Activated B cell treated with CpG ODN at 0.5 μM for 24 hours (primary cell): ENCODE measurements at regions not wholly inside any gene's neighbourhood (a gene's known extent, or its start where the extent isn't known, plus 50 kb on each side); places are given as distances from the start of the nearest gene placed in this dataset.
A peak's percentile ranks its signal among the peaks of the same experiment; 100 is the strongest.

Source experiments
- ATAC-seq: fragments of 200-7000 bp; cut with Tn5 transposase; one replicate; pipeline ENCODE4 v1.10.0; 2021; ENCODE audit warnings: low read depth, mild to moderate bottlenecking, moderate library complexity
- CTCF ChIA-PET: fragments of 350-600 bp; sonication (Branson Sonifier 250); formaldehyde crosslinking; loops from one replicate; lab custom pipeline; 2021; ENCODE audit warnings: antibody characterized with exemption; lab: Charles Lee
- POLR2A ChIA-PET: fragments of 350-600 bp; sonication (Branson Sonifier 250); formaldehyde crosslinking; loops from one replicate; lab custom pipeline; 2021; ENCODE audit warnings: antibody characterized with exemption; lab: Charles Lee
- DNase-seq: peaks from one replicate; pipeline ENCODE4 v3.0.0; 2022
- H3K27ac Mint-ChIP-seq: one replicate; pipeline ENCODE4 v1.8.0; 2020; ENCODE audit warnings: mixed read lengths
- H3K27me3 Mint-ChIP-seq: one replicate; pipeline ENCODE4 v1.8.0; 2021; ENCODE audit warnings: mixed read lengths
- H3K36me3 Mint-ChIP-seq: one replicate; pipeline ENCODE4 v1.8.0; 2021; ENCODE audit warnings: low read depth, mixed read lengths
- H3K4me1 Mint-ChIP-seq: one replicate; pipeline ENCODE4 v1.8.0; 2021; ENCODE audit warnings: mixed read lengths
- H3K4me3 Mint-ChIP-seq: one replicate; pipeline ENCODE4 v1.8.0; 2020; ENCODE audit warnings: mild to moderate bottlenecking, mixed read lengths
- H3K9me3 Mint-ChIP-seq: one replicate; pipeline ENCODE4 v1.8.0; 2020; ENCODE audit warnings: mixed read lengths
- intact Hi-C: fragments of 100-400 bp; cut with micrococcal nuclease; formaldehyde crosslinking; loops from one replicate; pipeline ENCODE4 v1.15.1; 2024
- TF ChIP-seq, protein P1 (sequence below): fragments of 200-600 bp; IDR thresholded peaks from one replicate; pipeline ENCODE4 v1.8.0; 2022; ENCODE audit warnings: antibody characterized with exemption, mild to moderate bottlenecking

GRCh38 chr1:209240351-209240750 lies 343.2 kb upstream of the CAMK1G start:
- no peak overlapping the region for H3K4me3 Mint-ChIP-seq
- no peaks in the 10 kb centered on the region for H3K27me3 Mint-ChIP-seq
- no peaks in the 10 kb centered on the region for H3K36me3 Mint-ChIP-seq
- TF ChIP-seq, protein P1, sequence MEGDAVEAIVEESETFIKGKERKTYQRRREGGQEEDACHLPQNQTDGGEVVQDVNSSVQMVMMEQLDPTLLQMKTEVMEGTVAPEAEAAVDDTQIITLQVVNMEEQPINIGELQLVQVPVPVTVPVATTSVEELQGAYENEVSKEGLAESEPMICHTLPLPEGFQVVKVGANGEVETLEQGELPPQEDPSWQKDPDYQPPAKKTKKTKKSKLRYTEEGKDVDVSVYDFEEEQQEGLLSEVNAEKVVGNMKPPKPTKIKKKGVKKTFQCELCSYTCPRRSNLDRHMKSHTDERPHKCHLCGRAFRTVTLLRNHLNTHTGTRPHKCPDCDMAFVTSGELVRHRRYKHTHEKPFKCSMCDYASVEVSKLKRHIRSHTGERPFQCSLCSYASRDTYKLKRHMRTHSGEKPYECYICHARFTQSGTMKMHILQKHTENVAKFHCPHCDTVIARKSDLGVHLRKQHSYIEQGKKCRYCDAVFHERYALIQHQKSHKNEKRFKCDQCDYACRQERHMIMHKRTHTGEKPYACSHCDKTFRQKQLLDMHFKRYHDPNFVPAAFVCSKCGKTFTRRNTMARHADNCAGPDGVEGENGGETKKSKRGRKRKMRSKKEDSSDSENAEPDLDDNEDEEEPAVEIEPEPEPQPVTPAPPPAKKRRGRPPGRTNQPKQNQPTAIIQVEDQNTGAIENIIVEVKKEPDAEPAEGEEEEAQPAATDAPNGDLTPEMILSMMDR: no peak
- H3K9me3 Mint-ChIP-seq: no peaks in the 10 kb centered on the region
- intact Hi-C loops: no loop called here
- ChIA-PET POLR2A (no interaction called here), CTCF (interaction anchor here (1.8 kb wide), 1 partner anchor 8 kb away, joined by 9 read pairs; no protein-coding TSS in a partner anchor)
- H3K27ac Mint-ChIP-seq: no peak overlapping the region
- no peak for DNase-seq
- ATAC-seq: no peak
- H3K4me1 Mint-ChIP-seq: no peaks in the 10 kb centered on the region

GRCh38 chr1:209241487-209241886 lies 342.0 kb upstream of the CAMK1G start:
- no peak overlapping the region for H3K4me3 Mint-ChIP-seq
- DNase-seq (no peak), ATAC-seq (no peak)
- no peaks in the 10 kb centered on the region for H3K36me3 Mint-ChIP-seq
- H3K4me1 Mint-ChIP-seq: no peaks in the 10 kb centered on the region
- TF ChIP-seq, protein P1: no peak
- ChIA-PET POLR2A (no interaction called here), CTCF (no interaction called here)
- no peak overlapping the region for H3K27ac Mint-ChIP-seq
- no peaks in the 10 kb centered on the region for H3K9me3 Mint-ChIP-seq
- H3K27me3 Mint-ChIP-seq: no peaks in the 10 kb centered on the region
- intact Hi-C loops: no loop called here

DNA sequence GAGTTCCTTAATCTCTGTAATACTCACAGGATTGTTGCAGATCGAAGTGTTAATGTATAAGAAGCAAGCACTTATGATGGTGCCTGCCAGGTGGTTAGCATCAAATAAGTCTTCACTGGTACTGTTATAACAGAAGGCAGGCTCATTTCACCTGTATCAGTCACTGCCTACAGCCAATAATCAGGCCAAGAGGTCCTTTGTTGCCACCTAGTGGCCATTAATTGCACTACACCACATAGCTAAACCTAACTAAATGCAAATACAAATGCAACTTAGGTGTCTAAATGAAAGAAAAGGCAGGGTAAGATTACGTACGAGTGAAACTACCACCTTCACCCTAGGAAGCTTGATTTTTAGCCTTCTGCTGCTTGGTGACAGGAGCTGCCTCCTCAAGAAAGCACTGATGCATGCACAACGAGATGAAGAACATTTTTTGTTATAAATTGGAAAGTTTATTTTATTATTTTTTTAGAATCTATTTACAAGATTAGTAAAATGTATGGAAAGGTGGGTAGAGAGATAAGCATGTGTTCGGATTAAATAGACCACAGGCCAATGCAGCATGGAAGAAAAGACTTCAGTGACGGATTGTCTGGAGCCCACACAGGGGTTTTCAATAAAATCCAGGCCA lies 334.8 kb upstream of the CAMK1G start:
- ChIA-PET POLR2A (no interaction called here), CTCF (interaction anchor here (0.7 to 2.1 kb wide), 4 partner anchors 9 to 1227 kb away, joined by 3 to 9 read pairs (median 5); no protein-coding TSS in a partner anchor)
- intact Hi-C loops: no loop called here
- no peak overlapping the region for H3K4me3 Mint-ChIP-seq
- H3K36me3 Mint-ChIP-seq: no peaks in the 10 kb centered on the region
- no peaks in the 10 kb centered on the region for H3K27me3 Mint-ChIP-seq
- ATAC-seq (no peak), DNase-seq (no peak)
- TF ChIP-seq, protein P1: peak; percentile 94
- H3K9me3 Mint-ChIP-seq: no peaks in the 10 kb centered on the region
- H3K27ac Mint-ChIP-seq: no peak overlapping the region
- no peaks in the 10 kb centered on the region for H3K4me1 Mint-ChIP-seq

GRCh38 chr1:209249280-209249670 lies 334.2 kb upstream of the CAMK1G start:
- ChIA-PET CTCF (interaction anchor here (0.9 to 2.1 kb wide), 4 partner anchors 10 to 318 kb away, joined by 3 to 9 read pairs (median 5); no protein-coding TSS in a partner anchor), POLR2A (no interaction called here)
- DNase-seq: no peak
- intact Hi-C loops: no loop called here
- Mint-ChIP-seq H3K27me3 (no peaks in the 10 kb centered on the region), H3K4me3 (no peak overlapping the region), H3K4me1 (no peaks in the 10 kb centered on the region), H3K9me3 (no peaks in the 10 kb centered on the region), H3K36me3 (no peaks in the 10 kb centered on the region), H3K27ac (no peak overlapping the region)
- TF ChIP-seq, protein P1: no peak
- no peak for ATAC-seq

DNA sequence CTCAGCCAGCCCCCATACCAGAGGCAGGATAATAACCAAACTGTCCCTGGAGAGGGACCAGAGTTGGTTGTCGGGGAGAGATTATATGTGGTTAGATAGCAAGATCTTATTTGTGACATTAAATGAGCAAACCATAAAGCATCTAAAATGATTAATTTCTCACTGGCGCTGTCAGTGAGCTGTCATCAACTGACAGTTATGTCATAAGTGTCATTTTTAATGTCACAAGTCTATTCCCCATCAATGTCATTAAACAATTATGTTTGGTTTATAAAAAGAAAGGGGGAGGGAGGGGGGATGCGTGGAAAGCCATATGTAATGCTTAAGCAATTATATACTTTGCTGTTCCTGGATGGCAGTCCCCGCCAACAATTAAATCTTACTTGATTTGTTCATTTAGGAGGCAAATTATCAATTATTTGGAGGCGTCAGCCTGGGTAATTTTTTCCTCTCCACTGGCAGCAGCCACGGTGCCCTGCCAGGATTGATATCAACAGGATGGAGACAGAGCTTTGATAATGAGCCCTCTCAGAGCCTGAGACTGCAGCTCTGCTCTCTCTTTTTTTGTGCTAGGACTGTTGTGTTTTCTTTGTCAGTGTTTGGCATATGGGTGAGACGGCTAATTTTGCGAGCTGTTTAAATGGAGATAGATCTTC lies 333.6 kb upstream of the CAMK1G start:
- intact Hi-C loops: no loop called here
- Mint-ChIP-seq H3K4me1 (no peaks in the 10 kb centered on the region), H3K36me3 (no peaks in the 10 kb centered on the region), H3K27me3 (no peaks in the 10 kb centered on the region), H3K4me3 (no peak overlapping the region), H3K27ac (no peak overlapping the region), H3K9me3 (no peaks in the 10 kb centered on the region)
- DNase-seq: no peak
- ChIA-PET POLR2A (no interaction called here), CTCF (interaction anchor here (1.1 to 2.1 kb wide), 3 partner anchors 10 to 94 kb away, joined by 3 to 9 read pairs (median 7); no protein-coding TSS in a partner anchor)
- TF ChIP-seq, protein P1: no peak
- no peak for ATAC-seq
